HEK293T (cell line): ENCODE measurements at regions not wholly inside any gene's neighbourhood (a gene's known extent, or its start where the extent isn't known, plus 50 kb on each side); places are given as distances from the start of the nearest gene placed in this dataset.

Source experiments
- BHLHE40 ChIP-seq: fragments of 450-650 bp; IDR thresholded peaks from 2 replicates; pipeline ENCODE4 v1.6.1; 2016; ENCODE audit warnings: mild to moderate bottlenecking, moderate library complexity, borderline replicate concordance
- LEF1 ChIP-seq: fragments of 450-650 bp; IDR thresholded peaks from 2 replicates; pipeline ENCODE4 v1.6.1; 2017; ENCODE audit warnings: mild to moderate bottlenecking, borderline replicate concordance

DNA sequence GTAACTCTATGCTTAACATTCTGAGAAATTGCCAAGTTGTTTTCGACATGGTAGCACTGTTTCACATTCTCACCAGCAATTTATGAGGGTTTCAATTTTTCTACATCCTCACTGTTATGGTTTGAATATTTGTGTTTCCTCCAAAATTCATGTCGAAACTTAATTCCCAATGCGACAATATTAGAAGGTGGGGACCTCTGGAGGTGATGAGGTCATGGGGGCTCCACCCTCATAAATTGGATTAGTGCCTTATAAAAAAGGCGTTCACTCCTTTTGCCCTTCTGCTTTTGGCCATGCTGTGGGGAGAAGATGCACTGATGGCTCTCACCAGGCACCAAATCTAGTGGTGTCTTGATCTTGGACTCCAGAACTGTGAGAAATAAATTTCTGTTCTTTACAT lies 110.3 kb downstream of the HRH4 start:
- TF ChIP-seq BHLHE40 (no peak), LEF1 (no peak)
